Gastrocnemius medialis (tissue), 4 donors: ENCODE measurements at regions not wholly inside any gene's neighbourhood (a gene's known extent, or its start where the extent isn't known, plus 50 kb on each side); places are given as distances from the start of the nearest gene placed in this dataset.

Experiments
- CTCF ChIP-seq, 5 experiments: fragments of 450-650 bp in 3 of 5; fragments of 200-600 bp in 2 of 5; sonication (generic) in 2 of 5; IDR thresholded peaks in 4 of 5; conservative IDR thresholded peaks in 1 of 5; 1 replicate in 4 of 5; 2 replicates in 1 of 5; pipeline ENCODE4 v1.5.1; 2016 to 2019; ENCODE audit warnings: antibody characterized with exemption in 5 of 5, mild to moderate bottlenecking in 3 of 5, moderate library complexity in 3 of 5
- POLR2A ChIP-seq, 2 donors: fragments of 450-650 bp; IDR thresholded peaks; one replicate each; pipeline ENCODE4 v1.6.1; 2017; ENCODE audit warnings: antibody characterized with exemption in 2 of 2, mild to moderate bottlenecking in 2 of 2, moderate library complexity in 2 of 2

DNA sequence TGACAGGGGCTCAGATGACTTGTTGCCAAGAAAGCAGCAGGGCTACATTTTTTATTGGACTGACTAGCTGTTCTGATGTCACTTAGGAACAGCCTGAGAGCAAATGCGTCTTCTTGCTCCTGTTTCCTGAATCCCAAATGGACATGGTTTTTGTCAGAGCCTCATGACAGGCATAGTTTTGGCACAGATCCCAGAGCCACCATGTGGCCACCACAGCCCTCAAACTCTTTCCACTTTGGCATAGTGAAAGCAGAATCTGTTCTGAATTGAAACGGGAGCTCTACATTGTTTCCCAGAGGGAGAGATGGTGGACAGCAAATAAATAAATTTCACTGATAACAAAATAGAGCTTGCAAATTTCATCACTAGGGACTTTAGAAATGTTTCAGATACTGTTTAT, 222.2 kb downstream of the C11orf87 start:
- TF ChIP-seq CTCF (IDR thresholded peaks at IDR 0.05 in 4 of 5, conservative IDR thresholded peaks at IDR 0.05 in 1 of 5) (no peak), POLR2A (IDR thresholded peaks at IDR 0.05) (no peak)
